ENCODE measurements at regions not wholly inside any gene's neighbourhood (a gene's known extent, or its start where the extent isn't known, plus 50 kb on each side); places are given as distances from the start of the nearest gene placed in this dataset.
"Not testable (repeated sequence)": the region's sequence is repeated elsewhere in the genome, so short reads cannot be mapped to it uniquely, and the experiment has no call there.

DNA sequence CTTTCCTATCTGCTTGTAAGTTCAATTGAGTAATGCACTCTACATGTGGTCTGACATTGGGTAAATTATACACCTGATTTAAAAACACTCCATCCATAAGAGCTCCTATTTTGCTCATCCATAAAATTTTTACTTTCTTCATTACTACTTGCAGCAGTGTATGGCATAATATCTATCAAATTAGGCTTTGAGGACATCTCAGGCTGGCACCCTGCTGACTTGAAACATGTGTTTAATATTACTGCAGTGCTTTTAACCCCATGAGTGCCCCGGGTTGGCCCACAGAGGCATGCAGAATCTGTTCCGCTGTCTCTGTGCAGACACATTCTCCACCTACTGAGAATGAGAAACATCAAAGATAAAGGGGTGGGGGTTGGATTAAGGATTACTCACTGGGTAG, 249.9 kb upstream of the DNAJC19 start:
- no peak for DNase-seq

DNA sequence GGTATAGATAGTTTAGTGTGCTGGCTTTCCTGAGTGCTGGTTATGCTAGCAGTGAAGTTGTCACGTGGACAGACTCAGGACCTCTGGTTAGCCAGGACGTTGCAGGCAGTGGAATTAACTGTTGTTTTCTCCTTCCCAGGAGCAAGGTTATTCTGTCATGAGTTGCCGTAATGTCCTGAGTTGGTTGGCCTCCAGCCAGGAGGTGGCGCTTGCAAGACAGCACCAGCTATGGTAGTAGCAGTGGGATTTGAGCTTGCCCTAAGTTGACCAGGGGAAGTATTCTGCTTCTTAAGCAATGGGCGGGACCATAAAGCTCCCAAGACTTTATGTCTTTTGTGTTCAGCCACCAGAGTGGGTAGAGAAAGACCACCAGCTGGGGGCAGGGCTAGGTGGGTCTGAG, 240.7 kb upstream of the DNAJC19 start:
- no peak for DNase-seq

- no peak for DNase-seq
These were observed 223.8 kb upstream of the DNAJC19 start for GRCh38 chr3:181213347-181213746.

DNA sequence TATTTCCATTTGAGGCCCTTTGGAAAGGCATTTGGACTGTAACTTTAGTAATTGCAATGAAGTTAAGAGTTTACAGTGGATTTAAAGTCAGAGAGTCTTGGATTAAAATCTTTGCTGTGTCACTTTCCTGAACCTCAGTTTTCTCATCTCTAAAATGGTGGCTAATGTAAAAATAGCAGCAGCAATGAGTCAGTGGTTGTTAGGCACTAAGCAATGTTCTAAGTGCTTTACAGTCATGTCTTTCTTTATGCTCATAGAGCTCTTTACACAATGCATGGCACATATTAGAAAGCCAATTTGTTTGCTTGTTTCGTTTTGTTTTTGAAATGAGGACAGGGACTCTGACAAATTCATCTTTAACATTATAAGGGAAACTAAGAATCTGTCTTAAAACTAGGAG, 222.7 kb upstream of the DNAJC19 start:
- DNase-seq = no peak

DNA sequence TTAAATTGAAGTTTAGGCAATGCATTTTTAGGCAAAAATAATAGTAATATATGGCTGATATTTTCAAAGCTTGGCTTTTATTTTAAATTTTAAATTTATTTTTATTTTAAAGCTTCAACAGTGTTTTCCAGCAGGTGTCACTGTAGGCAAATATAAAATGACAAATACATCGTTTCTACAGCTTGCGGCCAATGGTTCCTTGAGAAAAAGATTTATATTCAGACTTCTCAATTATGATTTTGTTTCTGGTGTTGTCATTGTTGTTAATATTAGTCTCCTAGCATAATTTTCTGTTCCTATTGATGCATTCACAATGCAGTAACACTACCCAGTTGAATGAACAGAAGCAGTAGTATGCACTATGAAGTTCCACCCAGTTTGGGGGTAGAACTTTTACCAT, 220.7 kb upstream of the DNAJC19 start:
- DNase-seq = no peak

GRCh38 chr3:181189556-181189955, 200.0 kb upstream of the DNAJC19 start:
- no peak for DNase-seq

DNA sequence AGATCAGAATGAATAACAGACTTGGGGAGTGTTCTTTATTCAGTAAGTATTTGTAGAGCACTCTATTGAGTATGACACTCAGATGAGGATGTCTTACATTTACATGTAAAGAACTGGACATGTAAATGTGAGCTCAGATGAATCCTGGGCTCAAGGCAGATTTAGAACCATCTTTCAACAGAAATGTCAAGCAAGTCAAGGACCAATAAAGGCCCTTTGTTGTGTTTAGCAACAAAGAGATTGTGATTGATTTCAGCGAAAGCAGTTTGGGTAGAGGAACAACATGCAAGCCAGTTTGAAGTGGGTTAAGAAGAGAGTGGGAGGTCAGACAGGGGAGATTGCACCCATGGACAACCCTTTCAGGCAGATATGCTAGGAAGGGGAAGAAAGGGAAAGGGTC, 194.2 kb upstream of the DNAJC19 start:
- no peak for DNase-seq

- DNase-seq = not testable (repeated sequence)
These were observed 193.5 kb upstream of the DNAJC19 start for GRCh38 chr3:181183057-181183456.

- no peak for DNase-seq
These were observed 189.5 kb upstream of the DNAJC19 start for GRCh38 chr3:181178991-181179390.

DNA sequence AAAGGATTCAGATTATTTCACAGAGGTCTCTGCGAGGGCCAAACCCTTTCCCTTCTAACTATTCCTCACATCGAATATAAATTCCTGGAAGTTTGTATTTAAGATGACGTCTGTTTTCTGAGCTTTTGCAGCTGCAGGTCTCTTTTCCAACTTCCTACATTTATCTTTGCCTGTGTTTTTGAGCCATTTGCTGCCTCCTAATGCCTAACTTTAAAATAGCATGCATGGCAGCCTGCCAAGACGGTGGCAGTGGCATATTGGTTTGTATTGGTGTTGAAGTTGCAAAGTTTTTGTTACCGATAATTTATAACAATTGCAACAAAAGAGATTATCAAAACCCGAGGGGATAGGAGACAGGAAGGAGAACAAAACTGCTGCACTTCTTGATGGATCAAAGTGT, 187.1 kb upstream of the DNAJC19 start:
- DNase-seq = peak; percentile 1

- no peak for DNase-seq
These were observed 185.2 kb upstream of the DNAJC19 start for GRCh38 chr3:181174676-181175233.

GRCh38 chr3:181174022-181174421, 184.5 kb upstream of the DNAJC19 start:
- no peak for DNase-seq

DNA sequence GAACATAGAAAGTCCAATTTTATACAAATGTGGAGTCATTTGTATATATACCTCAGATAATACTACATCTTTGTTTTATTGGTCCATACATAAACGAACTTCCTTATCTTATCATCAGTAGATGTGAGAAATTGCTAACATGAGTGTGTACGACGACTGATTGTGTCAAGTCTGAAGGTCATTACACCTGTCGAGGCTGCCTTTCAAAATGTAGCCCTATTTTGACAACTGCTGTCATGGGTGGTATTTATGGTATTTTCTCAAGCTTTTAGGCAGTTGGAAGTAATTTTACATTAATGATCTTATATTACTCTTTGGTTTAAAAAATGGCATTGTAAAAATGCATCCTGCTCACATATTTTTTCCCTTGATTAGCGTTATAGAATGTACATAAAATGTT, 183.7 kb upstream of the DNAJC19 start:
- DNase-seq = no peak

DNA sequence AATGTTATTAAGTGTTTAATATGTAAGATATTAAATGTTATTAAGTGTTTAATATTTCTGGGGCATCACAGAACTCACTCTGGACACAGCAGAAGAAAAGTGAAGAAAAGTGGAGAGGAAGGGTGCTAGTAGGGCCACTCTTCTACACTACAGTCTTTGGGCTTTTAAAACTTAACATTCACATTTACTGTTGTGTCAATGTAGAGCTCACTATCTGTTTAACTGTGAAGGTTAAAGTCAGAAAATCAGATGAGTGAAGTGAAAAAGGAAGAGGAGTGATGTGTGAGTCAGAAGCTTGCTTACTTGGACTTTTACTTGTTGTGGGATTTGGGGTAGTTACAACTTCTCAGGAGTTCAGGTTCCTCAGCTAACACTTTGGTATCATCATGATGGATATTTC, 145.3 kb upstream of the DNAJC19 start:
- DNase-seq = no peak

GRCh38 chr3:181133832-181134231, 144.3 kb upstream of the DNAJC19 start:
- DNase-seq = no peak

DNA sequence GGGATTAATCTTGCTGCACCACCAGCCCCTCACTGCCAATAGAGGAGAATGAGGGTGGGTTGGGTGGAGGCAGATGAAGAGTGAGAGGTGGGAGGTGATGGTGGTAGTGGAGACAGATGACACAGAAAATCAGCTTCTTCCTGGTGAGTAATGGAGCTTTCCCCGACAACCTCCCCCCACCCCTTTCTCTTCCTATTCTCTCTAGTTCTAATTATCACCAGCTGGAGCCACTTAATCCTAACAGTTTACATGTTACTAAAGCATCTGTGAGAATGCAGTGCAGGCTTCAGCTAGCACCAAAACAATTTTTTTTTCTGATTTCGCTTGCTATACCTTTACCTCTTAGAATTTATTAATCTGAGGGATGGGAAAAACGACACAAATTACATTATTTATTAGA, 116.1 kb upstream of the DNAJC19 start:
- no peak for DNase-seq

- DNase-seq = no peak
These were observed 114.1 kb upstream of the DNAJC19 start for GRCh38 chr3:181103605-181104004.

- DNase-seq = no peak
These were observed 96.5 kb upstream of the DNAJC19 start for GRCh38 chr3:181086011-181086410.

DNA sequence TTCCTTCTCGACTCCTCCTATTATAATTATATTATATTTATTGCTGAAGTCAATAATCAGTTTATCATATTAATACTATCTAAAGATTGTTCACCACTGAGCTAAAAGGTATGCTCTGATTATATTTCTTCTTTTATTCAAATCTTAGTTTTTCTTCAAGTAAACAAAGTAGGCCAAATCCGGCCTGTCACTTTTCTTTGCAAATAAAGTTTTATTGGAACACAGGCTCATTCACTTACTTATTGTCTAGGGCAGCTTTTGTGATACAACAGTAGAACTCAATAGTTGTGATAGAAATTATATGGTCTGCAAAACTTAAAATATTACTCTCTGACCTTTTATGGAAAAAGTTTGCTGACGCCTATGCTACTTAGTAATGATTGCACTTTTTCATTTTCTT, 92.4 kb upstream of the DNAJC19 start:
- DNase-seq = no peak

DNA sequence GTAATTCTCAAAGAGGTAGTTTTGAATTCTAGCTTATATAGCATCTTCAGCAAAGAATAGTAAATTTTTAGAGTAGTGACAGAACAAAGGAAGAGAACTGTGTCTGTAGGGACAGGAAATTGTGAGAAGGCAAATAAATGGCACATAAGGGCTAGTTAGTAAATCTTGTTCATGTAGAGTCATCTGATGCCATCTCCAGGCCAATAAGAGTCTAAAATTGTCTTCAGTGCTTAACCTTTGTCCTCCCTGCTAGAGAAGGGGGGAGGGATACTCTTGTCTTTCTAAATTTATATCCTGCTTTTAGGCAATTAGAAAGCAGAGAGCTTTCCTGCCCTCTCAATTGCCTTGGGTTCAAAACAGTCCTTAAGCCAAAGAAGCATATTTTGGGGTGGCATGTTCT, 87.0 kb upstream of the DNAJC19 start:
- no peak for DNase-seq

DNA sequence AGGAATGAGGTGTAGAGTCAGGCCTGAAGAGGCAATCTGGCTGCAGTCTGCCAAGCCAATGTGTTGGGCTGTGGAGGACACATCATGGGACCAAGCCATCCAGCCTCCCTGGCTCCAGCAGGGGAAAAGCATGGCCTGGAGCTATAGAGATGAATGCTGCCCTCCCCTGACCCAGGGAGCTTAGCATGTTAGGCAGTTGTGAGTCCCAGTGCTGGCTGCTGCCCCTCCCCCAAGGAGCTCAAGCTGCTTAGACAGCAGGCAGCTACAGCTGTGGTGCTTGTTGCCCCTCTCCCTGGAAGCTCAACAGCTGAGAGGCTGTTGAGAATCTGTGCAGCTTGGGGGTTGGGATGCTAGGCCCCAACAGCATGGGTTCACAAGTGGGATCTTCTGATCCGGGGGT, 85.6 kb upstream of the DNAJC19 start:
- DNase-seq = no peak

GRCh38 chr3:181066143-181067087, 76.9 kb upstream of the DNAJC19 start:
- no peak for DNase-seq

GRCh38 chr3:181056136-181056732, 66.7 kb upstream of the DNAJC19 start:
- DNase-seq = no peak

DNA sequence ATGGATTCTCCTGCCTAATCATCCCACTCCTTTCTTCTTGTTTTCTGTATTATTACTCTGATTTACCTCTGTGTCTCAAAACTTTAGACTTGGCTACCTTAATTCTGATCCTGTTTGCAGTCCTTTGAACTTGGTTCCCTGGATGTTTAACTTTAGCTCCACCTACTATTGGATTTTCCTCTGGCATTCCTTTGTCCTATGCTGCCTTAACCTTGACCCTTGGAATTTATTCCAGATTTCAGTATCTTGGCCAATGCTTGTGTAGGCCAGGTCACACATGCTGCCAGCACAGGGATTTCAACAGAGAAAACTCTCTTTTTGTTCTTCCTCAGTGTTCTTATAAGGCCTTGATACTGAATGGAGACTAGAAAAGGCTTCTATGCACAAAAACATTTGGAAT, 65.0 kb upstream of the DNAJC19 start:
- no peak for DNase-seq

All from KG1 (cell line).